H9 (cell line): ENCODE measurements at regions not wholly inside any gene's neighbourhood (a gene's known extent, or its start where the extent isn't known, plus 50 kb on each side); places are given as distances from the start of the nearest gene placed in this dataset.

Source experiments
- DNase-seq: peaks from one replicate; pipeline ENCODE4 v3.0.0-alpha.2; 2017
- H2AFZ ChIP-seq: one replicate; pipeline ENCODE4 v1.6.1; 2013; ENCODE audit warnings: mild to moderate bottlenecking, low read length, control low read depth, moderate library complexity
- H2AK5ac ChIP-seq: 2 replicates; pipeline ENCODE4 v1.6.1; 2013; ENCODE audit warnings: low read length, control low read depth, mixed read lengths; ENCODE audit not compliant: insufficient read length
- H2BK120ac ChIP-seq: one replicate; pipeline ENCODE4 v1.6.1; 2013; ENCODE audit warnings: low read depth, mild to moderate bottlenecking, low read length, control low read depth, inconsistent platforms; ENCODE audit not compliant: poor library complexity, severe bottlenecking
- H2BK12ac ChIP-seq: 2 replicates; pipeline ENCODE4 v1.6.1; 2013; ENCODE audit warnings: low read length, control low read depth, mixed read lengths, low read depth; ENCODE audit not compliant: insufficient read length
- H2BK15ac ChIP-seq: 2 replicates; pipeline ENCODE4 v1.6.1; 2013; ENCODE audit warnings: low read depth, low read length, control low read depth
- H2BK20ac ChIP-seq: one replicate; pipeline ENCODE4 v1.6.1; 2013; ENCODE audit warnings: low read depth, mild to moderate bottlenecking, low read length, control low read depth, inconsistent platforms; ENCODE audit not compliant: poor library complexity, severe bottlenecking
- H2BK5ac ChIP-seq: 2 replicates; pipeline ENCODE4 v1.6.1; 2013; ENCODE audit warnings: low read length, control low read depth, mixed read lengths; ENCODE audit not compliant: insufficient read length
- H3K14ac ChIP-seq: 2 replicates; pipeline ENCODE4 v1.6.1; 2013; ENCODE audit warnings: low read length, control low read depth; ENCODE audit not compliant: insufficient read depth
- H3K18ac ChIP-seq: 2 replicates; pipeline ENCODE4 v1.6.1; 2013; ENCODE audit warnings: low read depth, mild to moderate bottlenecking, mixed read lengths, low read length, control low read depth; ENCODE audit not compliant: insufficient read length
- H3K23ac ChIP-seq: 2 replicates; pipeline ENCODE4 v1.6.1; 2013; ENCODE audit warnings: low read length, control low read depth, mixed read lengths, low read depth; ENCODE audit not compliant: insufficient read length
- H3K23me2 ChIP-seq: 2 replicates; pipeline ENCODE4 v1.6.1; 2013; ENCODE audit warnings: low read depth, mild to moderate bottlenecking, mixed read lengths, low read length, control low read depth; ENCODE audit not compliant: insufficient read length, poor library complexity, severe bottlenecking
- H3K27ac ChIP-seq: 2 replicates; pipeline ENCODE4 v1.5.1; 2013; ENCODE audit warnings: low read length, control low read depth, mixed read lengths, low read depth; ENCODE audit not compliant: insufficient read length
- H3K27me3 ChIP-seq: 2 replicates; pipeline ENCODE4 v1.6.1; 2013; ENCODE audit warnings: low read length, control low read depth, inconsistent platforms; ENCODE audit not compliant: insufficient read depth
- H3K4ac ChIP-seq: 2 replicates; pipeline ENCODE4 v1.6.1; 2013; ENCODE audit warnings: low read depth, mild to moderate bottlenecking, control low read depth, inconsistent platforms, low read length, moderate library complexity
- H3K4me1 ChIP-seq: 2 replicates; pipeline ENCODE4 v1.6.1; 2013; ENCODE audit warnings: low read length, control low read depth, inconsistent platforms; ENCODE audit not compliant: insufficient read depth
- H3K4me2 ChIP-seq: 2 replicates; pipeline ENCODE4 v1.6.1; 2013; ENCODE audit warnings: low read length, control low read depth, mixed read lengths; ENCODE audit not compliant: insufficient read length, insufficient read depth
- H3K56ac ChIP-seq: 2 replicates; pipeline ENCODE4 v1.6.1; 2013; ENCODE audit warnings: low read depth, mild to moderate bottlenecking, mixed read lengths, low read length, control low read depth; ENCODE audit not compliant: insufficient read length
- H3K79me1 ChIP-seq: 2 replicates; pipeline ENCODE4 v1.6.1; 2013; ENCODE audit warnings: low read depth, mild to moderate bottlenecking, moderate library complexity, low read length, control low read depth, inconsistent platforms; ENCODE audit not compliant: insufficient read depth, poor library complexity, severe bottlenecking
- H3K79me2 ChIP-seq: 2 replicates; pipeline ENCODE4 v1.6.1; 2013; ENCODE audit warnings: low read length, control low read depth, inconsistent platforms; ENCODE audit not compliant: insufficient read depth
- H3K9ac ChIP-seq: 2 replicates; pipeline ENCODE4 v1.6.1; 2013; ENCODE audit warnings: low read length, control low read depth, mixed read lengths; ENCODE audit not compliant: insufficient read length; ENCODE audit errors: extremely low read depth
- H3K9me3 ChIP-seq: one replicate; pipeline ENCODE4 v1.6.1; 2013; ENCODE audit warnings: low read depth, low read length, inconsistent platforms; ENCODE audit not compliant: control insufficient read depth
- H3T11ph ChIP-seq: one replicate; pipeline ENCODE4 v1.6.1; 2013; ENCODE audit warnings: mild to moderate bottlenecking, low read length, control low read depth, inconsistent platforms
- H4K20me1 ChIP-seq: one replicate; pipeline ENCODE4 v1.6.1; 2013; ENCODE audit not compliant: control insufficient read depth, insufficient read length, insufficient read depth
- H4K5ac ChIP-seq: 2 replicates; pipeline ENCODE4 v1.6.1; 2013; ENCODE audit warnings: low read depth, mild to moderate bottlenecking, mixed read lengths, low read length, control low read depth; ENCODE audit not compliant: insufficient read length
- H4K8ac ChIP-seq: replicated peaks from 2 replicates; pipeline ENCODE4 v1.6.1; 2013; ENCODE audit warnings: low read length, control low read depth, mixed read lengths, low read depth; ENCODE audit not compliant: insufficient read length
- H4K91ac ChIP-seq: 2 replicates; pipeline ENCODE4 v1.6.1; 2013; ENCODE audit warnings: low read depth, mild to moderate bottlenecking, moderate library complexity, mixed read lengths, low read length, control low read depth; ENCODE audit not compliant: insufficient read length
- H3K27ac Mint-ChIP-seq, 3 experiments: 2 replicates in 2 of 3; 3 replicates in 1 of 3; pipeline ENCODE4 v1.8.0; 2020 to 2021; ENCODE audit warnings: mixed read lengths in 3 of 3, mild to moderate bottlenecking in 1 of 3, moderate library complexity in 1 of 3
- H3K27me3 Mint-ChIP-seq: 2 replicates; pipeline ENCODE4 v1.8.0; 2021; ENCODE audit warnings: low read depth, mild to moderate bottlenecking, moderate library complexity, mixed read lengths
- H3K36me3 Mint-ChIP-seq, 3 experiments: 2 replicates in 2 of 3; 3 replicates in 1 of 3; pipeline ENCODE4 v1.8.0; 2020 to 2021; ENCODE audit warnings: low read depth in 3 of 3, mixed read lengths in 3 of 3; ENCODE audit not compliant: insufficient read depth in 1 of 3
- H3K4me1 Mint-ChIP-seq, 2 experiments: 2 replicates each; pipeline ENCODE4 v1.8.0; 2020; ENCODE audit warnings: mixed read lengths in 2 of 2
- H3K4me3 Mint-ChIP-seq, 2 experiments: 2 replicates in 1 of 2; 3 replicates in 1 of 2; pipeline ENCODE4 v1.8.0; 2020 to 2021; ENCODE audit warnings: mild to moderate bottlenecking in 2 of 2, mixed read lengths in 2 of 2, moderate library complexity in 1 of 2
- H3K9me3 Mint-ChIP-seq, 2 experiments: 2 replicates in 1 of 2; 3 replicates in 1 of 2; pipeline ENCODE4 v1.8.0; 2020; ENCODE audit warnings: mild to moderate bottlenecking in 2 of 2, mixed read lengths in 2 of 2, moderate library complexity in 1 of 2
- CTCF ChIP-seq: fragments of 200-600 bp; sonication (generic); conservative IDR thresholded peaks from 3 replicates; pipeline ENCODE4 v1.8.0; 2021; ENCODE audit warnings: antibody characterized with exemption, mild to moderate bottlenecking
- WGBS: extraction: QIAGEN DNeasy Blood & Tissue Kit; methylation state at CpG from one replicate; pipeline ENCODE4 v1.1.7; 2013; ENCODE audit warnings: missing lambda C conversion rate, low lambda C conversion rate, mixed read lengths; ENCODE audit not compliant: insufficient read length; ENCODE audit errors: extremely low coverage; 5-methylcytosine and 5-hydroxymethylcytosine counted together

- H3K36me3 Mint-ChIP-seq, result no peaks in the 10 kb centered on the region
- no peak overlapping the region for H3K4me3 Mint-ChIP-seq
- Histone ChIP-seq H4K20me1 (no peaks in the 10 kb centered on the region), H3K27ac (no peak overlapping the region), H3K4me1 (peaks cover 3% of the 10 kb centered on the region), H2BK120ac (no peak overlapping the region), H2BK5ac (no peak overlapping the region), H3K9ac (no peak overlapping the region), H3K4me2 (no peak overlapping the region), H3K23me2 (no peaks in the 10 kb centered on the region), H2BK12ac (no peak overlapping the region), H4K91ac (no peak overlapping the region), H3K18ac (no peak overlapping the region), H4K5ac (no peak overlapping the region), H2AK5ac (no peak overlapping the region), H3K79me2 (no peaks in the 10 kb centered on the region), H2AFZ (no peak overlapping the region), H3K23ac (no peak overlapping the region), H3K14ac (no peak overlapping the region), H2BK15ac (no peak overlapping the region), H3K27me3 (peaks cover 3% of the 10 kb centered on the region), H3K56ac (no peak overlapping the region), H3T11ph (no peak overlapping the region), H3K9me3 (no peaks in the 10 kb centered on the region), H3K4ac (no peak overlapping the region), H2BK20ac (no peak overlapping the region), H4K8ac (no peak overlapping the region), H3K79me1 (no peaks in the 10 kb centered on the region)
- peaks cover 4 to 5% of the 10 kb centered on the region in 2 experiments for H3K4me1 Mint-ChIP-seq
- DNase-seq, result no peak
- no peak overlapping the region for H3K27ac Mint-ChIP-seq
- no peaks in the 10 kb centered on the region; the same call in 1 of the 2 replicates for H3K27me3 Mint-ChIP-seq
- no peaks in the 10 kb centered on the region; a peak in 1 of 5 replicates for H3K9me3 Mint-ChIP-seq
- WGBS, result no CpG with 5 or more reads among the region's 1 CpG
- no peak for TF ChIP-seq CTCF
Observed at GRCh38 chr14:38040411-38040810, 167.3 kb upstream of the SSTR1 start.
